GM12878 (cell line): ENCODE measurements at regions not wholly inside any gene's neighbourhood (a gene's known extent, or its start where the extent isn't known, plus 50 kb on each side); places are given as distances from the start of the nearest gene placed in this dataset.
A peak's percentile ranks its signal among the peaks of the same experiment; 100 is the strongest.

Source experiments
- ATAC-seq: fragments of 200-7000 bp; cut with Tn5 transposase; 3 replicates; pipeline ENCODE4 v1.9.1; 2020; ENCODE audit warnings: mild to moderate bottlenecking, moderate library complexity
- BruUV-seq: library from RNA; stranded (reverse); fragments of 400-500 nt; replicated peaks from 2 replicates; lab custom pipeline; 2021; lab: Mats Ljungman, UMichigan
- CTCF ChIA-PET: fragments of 300-600 bp; sonication (Branson Sonifier 250); formaldehyde crosslinking; extraction: SDS; loops from one replicate; lab custom pipeline; 2021; ENCODE audit warnings: inconsistent platforms; lab: Yijun Ruan, JAX
- POLR2A ChIA-PET: fragments of 350-600 bp; formaldehyde crosslinking; extraction: SDS; loops from one replicate; lab custom pipeline; 2021; ENCODE audit warnings: inconsistent platforms; lab: Charles Lee
- RAD21 ChIA-PET: fragments of 300-600 bp; sonication (Branson Sonifier 250); formaldehyde crosslinking; loops from one replicate; lab custom pipeline; 2023; ENCODE audit warnings: antibody characterized with exemption; ENCODE audit not compliant: unreplicated experiment; lab: Charles Lee
- SMC1A ChIA-PET: fragments of 300-600 bp; sonication (Branson Sonifier 250); formaldehyde crosslinking; loops from one replicate; lab custom pipeline; 2023; ENCODE audit not compliant: unreplicated experiment, uncharacterized antibody; lab: Charles Lee
- DNase-seq: peaks from one replicate; pipeline ENCODE4 v3.0.0-alpha.2; 2011; ENCODE audit warnings: low read depth, low spot score
- FAIRE-seq: peaks from 3 replicates; lab custom pipeline; 2011; peaks lifted over from hg19 to GRCh38; lab: Jason Lieb, UNC
- H2AFZ ChIP-seq: 2 replicates; pipeline ENCODE4 v1.6.0; 2011; ENCODE audit warnings: low read depth, low read length, control low read depth; ENCODE audit not compliant: control insufficient read depth
- H3K27ac ChIP-seq: 2 replicates; pipeline ENCODE4 v1.5.1; 2011; ENCODE audit warnings: control low read depth; ENCODE audit not compliant: control insufficient read depth, insufficient read depth
- H3K27me3 ChIP-seq, 2 experiments: replicated peaks in 1 of 2; 2 replicates each; pipeline versions ENCODE4 v1.6.0 to v1.6.1; 2011; ENCODE audit warnings: low read length in 1 of 2; ENCODE audit not compliant: control insufficient read depth in 2 of 2, insufficient read depth in 2 of 2
- H3K36me3 ChIP-seq, 2 experiments: 2 replicates each; pipeline ENCODE4 v1.5.1; 2011; ENCODE audit warnings: low read length in 1 of 2; ENCODE audit not compliant: control insufficient read depth in 2 of 2, insufficient read depth in 2 of 2
- H3K4me1 ChIP-seq: 2 replicates; pipeline ENCODE4 v1.6.1; 2011; ENCODE audit warnings: mild to moderate bottlenecking, low read length, moderate library complexity, mixed read lengths; ENCODE audit not compliant: control insufficient read depth, insufficient read depth
- H3K4me2 ChIP-seq: 2 replicates; pipeline ENCODE4 v1.6.0; 2011; ENCODE audit warnings: control low read depth; ENCODE audit not compliant: control insufficient read depth, insufficient read depth
- H3K4me3 ChIP-seq: fragments of 200-600 bp; sonication (generic); 2 replicates; pipeline ENCODE4 v1.5.1; 2016
- H3K79me2 ChIP-seq: 2 replicates; pipeline ENCODE4 v1.6.0; 2011; ENCODE audit warnings: low read length; ENCODE audit not compliant: control insufficient read depth, insufficient read depth
- H3K9ac ChIP-seq: 2 replicates; pipeline ENCODE4 v1.8.0; 2011; ENCODE audit warnings: low read length, control low read depth, mixed read lengths; ENCODE audit not compliant: control insufficient read depth, insufficient read depth
- H3K9me3 ChIP-seq: replicated peaks from 3 replicates; pipeline ENCODE4 v1.5.1; 2011; ENCODE audit warnings: mild to moderate bottlenecking, low read length; ENCODE audit not compliant: control insufficient read depth, insufficient read depth
- H4K20me1 ChIP-seq: 2 replicates; pipeline ENCODE4 v1.6.0; 2011; ENCODE audit not compliant: control insufficient read depth, insufficient read depth
- ATF2 ChIP-seq: IDR thresholded peaks from 2 replicates; pipeline ENCODE4 v1.6.1; 2012; ENCODE audit warnings: low read length, inconsistent platforms
- ETV6 ChIP-seq, 2 experiments: fragments of 450-650 bp in 1 of 2; IDR thresholded peaks in 1 of 2; conservative IDR thresholded peaks in 1 of 2; 2 replicates each; pipeline ENCODE4 v1.6.1; 2014; ENCODE audit warnings: antibody characterized with exemption in 1 of 2, borderline replicate concordance in 1 of 2, low read depth in 1 of 2, mild to moderate bottlenecking in 1 of 2, moderate library complexity in 1 of 2
- HSF1 ChIP-seq: fragments of 150-350 bp; IDR thresholded peaks from 2 replicates; pipeline ENCODE4 v1.6.1; 2014; ENCODE audit warnings: mild to moderate bottlenecking, low read depth, low read length
- IKZF1 ChIP-seq: fragments of 450-650 bp; conservative IDR thresholded peaks from 2 replicates; pipeline ENCODE4 v1.6.1; 2017; ENCODE audit warnings: antibody characterized with exemption, mild to moderate bottlenecking
- MTA3 ChIP-seq: IDR thresholded peaks from 2 replicates; pipeline ENCODE4 v1.6.1; 2012; ENCODE audit warnings: low read length, inconsistent platforms, borderline replicate concordance
- PAX8 ChIP-seq: fragments of 450-650 bp; IDR thresholded peaks from 2 replicates; pipeline ENCODE4 v1.6.1; 2017; ENCODE audit warnings: mild to moderate bottlenecking, moderate library complexity
- POLR2AphosphoS2 ChIP-seq: IDR thresholded peaks from 2 replicates; pipeline ENCODE4 v1.6.1; 2011; ENCODE audit warnings: low read depth, mild to moderate bottlenecking, low read length, improper control_type of control experiment, moderate library complexity
- SP1 ChIP-seq: IDR thresholded peaks from one replicate; pipeline ENCODE4 v1.6.1; 2011; ENCODE audit warnings: low read depth, low read length
- SPI1 ChIP-seq: IDR thresholded peaks from 2 replicates; pipeline ENCODE4 v1.6.1; 2011; ENCODE audit warnings: low read depth, mild to moderate bottlenecking, low read length, moderate library complexity, borderline replicate concordance; ENCODE audit not compliant: insufficient read depth
- WRNIP1 ChIP-seq: IDR thresholded peaks from 2 replicates; pipeline ENCODE4 v1.6.1; 2011; ENCODE audit warnings: low read depth, low read length, improper control_type of control experiment, borderline replicate concordance
- WGBS: methylation state at CpG from one replicate; pipeline ENCODE4 v1.1.6; 2016; ENCODE audit warnings: low lambda C conversion rate; ENCODE audit not compliant: insufficient replicate concordance, insufficient coverage; ENCODE audit errors: missing lambda C conversion rate; 5-methylcytosine and 5-hydroxymethylcytosine counted together
- in situ Hi-C: fragments of 300-500 bp; cut with MboI; formaldehyde crosslinking; loops from 9 replicates; pipeline ENCODE4 v1.14.3; 2018; ENCODE audit warnings: mixed read lengths
- intact Hi-C: fragments of 100-400 bp; cut with micrococcal nuclease; formaldehyde crosslinking; loops from one replicate; pipeline ENCODE4 v1.14.2; 2022; ENCODE audit not compliant: unreplicated experiment

DNA sequence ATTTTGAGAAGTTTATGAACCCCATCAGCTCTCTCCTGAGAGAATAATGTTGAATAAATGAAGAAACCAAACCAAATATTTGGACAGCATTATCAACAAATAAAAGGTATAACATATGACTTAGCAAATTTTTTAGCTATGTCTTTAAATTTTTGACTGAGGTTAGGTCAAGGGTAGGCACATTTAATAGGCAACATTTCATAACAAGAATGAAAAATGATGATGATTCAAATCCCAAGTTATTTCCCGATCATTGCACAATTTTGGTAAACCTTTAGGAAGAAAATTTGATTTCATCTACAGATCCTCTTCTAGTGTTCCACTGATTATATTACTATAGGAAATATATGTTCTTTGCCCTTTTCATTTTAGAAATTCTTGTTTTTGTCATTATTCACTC, 123.7 kb upstream of the TLR3 start (continued):
- TF ChIP-seq MTA3: no peak

DNA sequence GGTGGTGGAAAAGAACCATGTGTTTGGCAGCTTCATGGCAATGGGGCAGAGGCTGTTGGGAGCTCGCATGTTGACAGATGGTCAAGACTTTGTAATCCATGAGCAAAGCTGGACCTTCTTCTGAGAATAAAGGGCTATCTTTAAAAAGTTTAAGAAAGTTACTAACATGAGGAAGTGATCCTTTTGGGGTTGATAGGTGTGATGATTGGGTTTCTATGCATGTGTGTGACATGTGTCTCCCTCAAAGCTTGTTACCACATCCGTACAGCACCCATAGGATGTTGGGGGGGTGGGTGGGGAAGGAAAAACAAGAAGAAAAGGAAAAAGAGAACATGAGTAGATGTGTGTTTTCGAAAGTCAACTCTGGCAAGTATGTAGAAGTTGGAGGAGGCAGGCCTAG, 123.0 kb upstream of the TLR3 start:
- Histone ChIP-seq H3K4me1 (no peaks in the 10 kb centered on the region), H3K9ac (no peak overlapping the region), H3K4me3 (no peak overlapping the region), H3K27me3 (no peaks in the 10 kb centered on the region), H4K20me1 (no peaks in the 10 kb centered on the region), H3K9me3 (no peaks in the 10 kb centered on the region), H3K27ac (no peak overlapping the region), H3K36me3 (no peaks in the 10 kb centered on the region), H2AFZ (no peak overlapping the region), H3K4me2 (no peak overlapping the region), H3K79me2 (no peaks in the 10 kb centered on the region)
- ChIA-PET RAD21 (no interaction called here), SMC1A (no interaction called here), CTCF (no interaction called here), POLR2A (no interaction called here)
- in situ Hi-C loops (no loop called here), intact Hi-C loops (no loop called here)
- TF ChIP-seq IKZF1 (no peak), ATF2 (no peak), ETV6 (conservative IDR thresholded peaks at IDR 0.05 in 1 of 2, IDR thresholded peaks at IDR 0.05 in 1 of 2; ENCODE audit: borderline replicate concordance in 1 of 2, low read depth in 1 of 2) (no peak), SPI1 (peak; percentile 73; the same call in 1 of the 2 replicates), PAX8 (no peak), SP1 (no peak), POLR2AphosphoS2 (no peak), HSF1 (no peak), WRNIP1 (no peak)
- no peak for FAIRE-seq
- ATAC-seq: peak; percentile 67
- no TSS peak for BruUV-seq
- DNase-seq: no peak
- 43% methylated on average over 2 of the region's 3 CpGs for WGBS
